SU-DHL-6 (cell line): ENCODE measurements at regions not wholly inside any gene's neighbourhood (a gene's known extent, or its start where the extent isn't known, plus 50 kb on each side); places are given as distances from the start of the nearest gene placed in this dataset.
"Not testable (repeated sequence)": the region's sequence is repeated elsewhere in the genome, so short reads cannot be mapped to it uniquely, and the experiment has no call there.

Experiments
- EZH2phosphoT487 ChIP-seq: fragments of 200-600 bp; sonication (generic), shearing (Covaris generic); conservative IDR thresholded peaks from 2 replicates; pipeline ENCODE4 v1.6.1; 2018; ENCODE audit warnings: mild to moderate bottlenecking, antibody characterized with exemption, low read length, moderate library complexity, mixed read lengths
- TF ChIP-seq, protein P1 (sequence below): fragments of 200-600 bp; sonication (generic); IDR thresholded peaks from one replicate; pipeline ENCODE4 v1.5.1; 2017; ENCODE audit warnings: antibody characterized with exemption, mild to moderate bottlenecking, low read length, moderate library complexity; ENCODE audit not compliant: insufficient read depth, poor library complexity, severe bottlenecking

DNA sequence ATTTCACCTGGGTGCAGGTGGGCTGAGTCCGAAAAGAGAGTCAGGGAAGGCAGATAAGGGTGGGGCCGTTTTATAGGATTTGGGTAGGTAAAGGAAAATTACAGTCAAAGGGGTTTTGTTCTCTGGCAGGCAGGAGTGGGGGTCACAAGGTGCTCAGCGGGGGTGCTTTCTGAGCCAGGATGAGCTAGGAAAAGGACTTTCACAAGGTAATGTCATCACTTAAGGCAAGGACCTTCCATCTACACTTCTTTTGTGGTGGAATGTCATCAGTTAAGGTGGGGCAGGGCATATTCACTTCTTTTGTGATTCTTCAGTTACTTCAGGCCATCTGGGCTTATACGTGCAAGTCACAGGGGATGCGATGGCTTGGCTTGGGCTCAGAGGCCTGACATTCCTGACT, 68.6 kb upstream of the ARG1 start:
- not testable (repeated sequence) for TF ChIP-seq EZH2phosphoT487
- TF ChIP-seq, protein P1, sequence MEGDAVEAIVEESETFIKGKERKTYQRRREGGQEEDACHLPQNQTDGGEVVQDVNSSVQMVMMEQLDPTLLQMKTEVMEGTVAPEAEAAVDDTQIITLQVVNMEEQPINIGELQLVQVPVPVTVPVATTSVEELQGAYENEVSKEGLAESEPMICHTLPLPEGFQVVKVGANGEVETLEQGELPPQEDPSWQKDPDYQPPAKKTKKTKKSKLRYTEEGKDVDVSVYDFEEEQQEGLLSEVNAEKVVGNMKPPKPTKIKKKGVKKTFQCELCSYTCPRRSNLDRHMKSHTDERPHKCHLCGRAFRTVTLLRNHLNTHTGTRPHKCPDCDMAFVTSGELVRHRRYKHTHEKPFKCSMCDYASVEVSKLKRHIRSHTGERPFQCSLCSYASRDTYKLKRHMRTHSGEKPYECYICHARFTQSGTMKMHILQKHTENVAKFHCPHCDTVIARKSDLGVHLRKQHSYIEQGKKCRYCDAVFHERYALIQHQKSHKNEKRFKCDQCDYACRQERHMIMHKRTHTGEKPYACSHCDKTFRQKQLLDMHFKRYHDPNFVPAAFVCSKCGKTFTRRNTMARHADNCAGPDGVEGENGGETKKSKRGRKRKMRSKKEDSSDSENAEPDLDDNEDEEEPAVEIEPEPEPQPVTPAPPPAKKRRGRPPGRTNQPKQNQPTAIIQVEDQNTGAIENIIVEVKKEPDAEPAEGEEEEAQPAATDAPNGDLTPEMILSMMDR = not testable (repeated sequence)
